ENCODE measurements at regions not wholly inside any gene's neighbourhood (a gene's known extent, or its start where the extent isn't known, plus 50 kb on each side); places are given as distances from the start of the nearest gene placed in this dataset.

GRCh38 chr1:60274422-60275290 lies 201.1 kb upstream of the C1orf87 start:
- H3K36me3 Mint-ChIP-seq, result no peaks in the 10 kb centered on the region

GRCh38 chr1:60273185-60273584 lies 199.6 kb upstream of the C1orf87 start:
- no peak overlapping the region for H3K4me3 Mint-ChIP-seq

More at GRCh38 chr1:60274422-60275290, 201.1 kb upstream of the C1orf87 start:
- Histone ChIP-seq H3K27me3 (ENCODE audit: control insufficient read depth, insufficient read depth, low read length) (no peaks in the 10 kb centered on the region), H3K4me3 (ENCODE audit: low read length) (no peak overlapping the region), H3K4me1 (ENCODE audit: control insufficient read depth, insufficient read depth, low read length) (no peaks in the 10 kb centered on the region), H3K9me3 (ENCODE audit: control insufficient read depth, insufficient read depth, low read length) (no peaks in the 10 kb centered on the region), H3K36me3 (ENCODE audit: control insufficient read depth, insufficient read depth, low read length) (no peaks in the 10 kb centered on the region), H3K27ac (ENCODE audit: low read length) (no peak overlapping the region)
- Mint-ChIP-seq H3K9me3 (peaks cover 0 to 3% of the 10 kb centered on the region in 2 donors), H3K4me1 (no peaks in the 10 kb centered on the region), H3K4me3 (no peak overlapping the region), H3K27me3 (ENCODE audit: low read depth in 2 of 2) (no peaks in the 10 kb centered on the region), H3K27ac (no peak overlapping the region)
- no peak for ATAC-seq
- no peak for DNase-seq
- TF ChIP-seq CTCF (IDR thresholded peaks at IDR 0.05), result no peak
- WGBS (ENCODE audit: insufficient coverage), result 95% methylated on average over 7 of the region's 8 CpGs
- intact Hi-C loops (cut with micrococcal nuclease), result no loop called here

GRCh38 chr1:60271041-60271440 lies 197.5 kb upstream of the C1orf87 start:
- Mint-ChIP-seq H3K4me3 (no peak overlapping the region), H3K9me3 (peaks cover 3 to 4% of the 10 kb centered on the region in 2 donors), H3K27ac (no peak overlapping the region), H3K4me1 (no peaks in the 10 kb centered on the region), H3K36me3 (no peaks in the 10 kb centered on the region), H3K27me3 (ENCODE audit: low read depth in 2 of 2) (no peaks in the 10 kb centered on the region)
- Histone ChIP-seq H3K9me3 (ENCODE audit: control insufficient read depth, insufficient read depth, low read length) (no peaks in the 10 kb centered on the region), H3K4me3 (ENCODE audit: low read length) (no peak overlapping the region), H3K4me1 (ENCODE audit: control insufficient read depth, insufficient read depth, low read length) (no peaks in the 10 kb centered on the region), H3K27ac (ENCODE audit: low read length) (no peak overlapping the region), H3K27me3 (ENCODE audit: control insufficient read depth, insufficient read depth, low read length) (no peaks in the 10 kb centered on the region), H3K36me3 (ENCODE audit: control insufficient read depth, insufficient read depth, low read length) (no peaks in the 10 kb centered on the region)
- 96% methylated on average over 15 of the region's 15 CpGs for WGBS (ENCODE audit: insufficient coverage)
- DNase-seq, result no peak
- no peak for TF ChIP-seq CTCF (IDR thresholded peaks at IDR 0.05)
- intact Hi-C loops (cut with micrococcal nuclease), result no loop called here
- no peak for ATAC-seq

More at GRCh38 chr1:60273185-60273584, 199.6 kb upstream of the C1orf87 start:
- Mint-ChIP-seq H3K9me3 (peaks cover 3% of the 10 kb centered on the region in 2 donors), H3K27ac (no peak overlapping the region), H3K27me3 (ENCODE audit: low read depth in 2 of 2) (no peaks in the 10 kb centered on the region), H3K4me1 (no peaks in the 10 kb centered on the region), H3K36me3 (no peaks in the 10 kb centered on the region)
- Histone ChIP-seq H3K36me3 (ENCODE audit: control insufficient read depth, insufficient read depth, low read length) (no peaks in the 10 kb centered on the region), H3K9me3 (ENCODE audit: control insufficient read depth, insufficient read depth, low read length) (no peaks in the 10 kb centered on the region), H3K4me1 (ENCODE audit: control insufficient read depth, insufficient read depth, low read length) (no peaks in the 10 kb centered on the region), H3K27me3 (ENCODE audit: control insufficient read depth, insufficient read depth, low read length) (no peaks in the 10 kb centered on the region), H3K27ac (ENCODE audit: low read length) (no peak overlapping the region), H3K4me3 (ENCODE audit: low read length) (no peak overlapping the region)
- no CpG with 5 or more reads among the region's 1 CpG for WGBS (ENCODE audit: insufficient coverage)
- DNase-seq (no peak), ATAC-seq (no peak)
- intact Hi-C loops (cut with micrococcal nuclease), result no loop called here
- no peak for TF ChIP-seq CTCF (IDR thresholded peaks at IDR 0.05)
